Inflammatory macrophage treated with lipopolysaccharide for 4 hours (primary cell): ENCODE measurements at regions not wholly inside any gene's neighbourhood (a gene's known extent, or its start where the extent isn't known, plus 50 kb on each side); places are given as distances from the start of the nearest gene placed in this dataset.
A peak's percentile ranks its signal among the peaks of the same experiment; 100 is the strongest.

ENCODE experiments used
- DNase-seq: peaks from one replicate; pipeline ENCODE4 v3.0.0-alpha.2; 2020

DNA sequence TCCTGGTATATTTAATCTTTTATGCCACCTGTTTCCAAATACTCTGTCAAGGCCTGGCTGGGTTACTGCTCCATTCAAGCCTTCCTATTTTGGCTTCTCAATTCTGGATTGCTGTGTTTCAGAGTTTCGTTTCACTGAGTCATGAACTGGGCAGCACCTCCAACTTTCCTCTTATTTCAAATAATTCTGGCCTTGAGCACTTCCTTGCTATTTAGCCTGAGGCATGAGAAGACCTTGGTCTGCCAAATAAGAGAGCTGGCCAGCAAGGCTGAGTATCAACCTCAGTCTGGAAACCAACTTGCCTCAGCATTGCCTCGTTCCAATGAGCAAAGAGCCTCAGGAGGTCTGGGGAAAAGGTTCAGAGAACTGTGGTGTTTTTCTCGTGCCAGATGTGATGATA, 66.6 kb downstream of the TNFAIP3 start:
- DNase-seq = no peak

DNA sequence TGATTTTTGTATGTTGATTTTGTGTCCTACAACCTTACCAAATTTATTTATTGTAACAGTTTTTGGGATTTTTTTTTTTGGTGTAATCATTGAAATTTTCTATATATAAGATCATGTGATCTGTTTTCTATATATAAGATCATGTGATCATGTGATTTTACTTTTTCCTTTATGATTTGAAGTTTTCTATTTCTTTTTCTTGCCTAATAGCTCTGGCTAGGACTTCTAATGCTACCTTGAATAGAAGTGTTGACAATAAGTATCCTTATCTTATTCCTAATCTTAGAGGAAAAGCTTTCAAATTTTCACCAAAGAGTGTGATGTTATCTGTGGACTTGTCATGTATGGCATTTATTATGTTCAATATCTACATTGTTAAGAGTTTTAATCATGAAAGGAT, 69.7 kb downstream of the TNFAIP3 start:
- DNase-seq = no peak

DNA sequence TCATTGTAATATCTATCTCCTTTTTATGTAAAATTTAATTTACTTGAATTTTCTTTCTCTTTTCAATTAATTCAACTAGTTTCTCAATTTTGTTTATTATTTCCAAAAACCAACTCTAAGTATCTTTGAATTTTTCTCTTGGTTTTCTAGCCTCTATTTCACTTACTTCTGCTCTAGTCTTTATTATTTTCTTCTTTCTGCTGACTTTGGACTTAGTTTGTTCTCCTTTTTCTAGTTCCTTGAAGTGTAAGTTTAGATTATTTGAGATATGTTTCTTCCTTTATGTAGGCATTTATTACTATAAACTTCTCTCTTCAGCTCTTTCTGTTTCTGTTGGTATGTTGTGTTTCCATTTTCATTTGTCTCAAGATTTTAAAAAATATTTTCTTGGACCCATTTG, 70.8 kb downstream of the TNFAIP3 start:
- peak; percentile 44 for DNase-seq

DNA sequence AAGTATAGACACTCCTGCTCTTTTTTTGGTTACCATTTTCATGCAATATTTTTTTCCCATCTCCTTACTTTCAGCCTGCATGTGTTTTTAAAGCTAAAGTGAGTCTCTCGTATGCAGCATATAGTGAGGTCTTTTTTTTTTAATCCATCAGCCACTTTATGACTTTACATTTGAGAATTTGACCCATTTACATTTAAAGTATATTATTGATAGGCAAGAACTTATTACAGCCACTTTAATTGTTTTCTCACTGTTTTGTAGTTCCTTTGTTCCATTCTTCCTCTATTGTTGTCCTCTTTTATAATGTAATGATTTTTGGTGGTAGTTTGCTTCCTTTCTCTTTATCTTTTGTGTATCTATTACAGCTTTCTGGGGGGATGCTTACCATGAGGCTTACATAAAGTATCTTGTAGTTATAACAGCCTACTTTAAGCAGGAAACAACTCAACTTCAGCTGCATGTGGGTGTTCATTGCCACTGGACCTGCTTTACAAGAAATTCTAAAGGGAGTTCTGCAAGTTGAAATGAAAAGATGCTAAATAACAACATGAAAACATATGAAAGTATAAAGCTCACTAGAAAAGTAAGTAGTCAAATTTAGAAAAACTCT, 71.8 kb downstream of the TNFAIP3 start:
- no peak for DNase-seq

DNA sequence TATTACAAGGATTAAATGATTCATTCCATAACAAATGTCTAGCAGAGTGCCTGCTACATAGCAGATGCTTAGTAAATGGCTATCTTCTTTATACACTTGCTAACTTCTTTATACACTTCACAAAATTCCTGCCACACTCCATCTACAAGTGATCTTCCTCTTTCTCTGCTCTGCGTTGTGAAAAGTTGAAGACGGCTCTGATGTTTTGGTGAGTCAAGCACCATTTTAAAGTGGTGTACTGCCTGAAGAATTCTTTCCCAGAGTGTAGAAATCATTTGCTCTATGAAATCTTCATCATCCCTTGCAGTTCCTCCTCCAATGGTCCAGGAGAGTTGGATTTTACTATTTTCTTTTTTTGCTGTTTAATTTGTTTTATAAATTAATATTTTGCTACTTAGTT, 74.9 kb downstream of the TNFAIP3 start:
- peak; percentile 73 for DNase-seq

DNA sequence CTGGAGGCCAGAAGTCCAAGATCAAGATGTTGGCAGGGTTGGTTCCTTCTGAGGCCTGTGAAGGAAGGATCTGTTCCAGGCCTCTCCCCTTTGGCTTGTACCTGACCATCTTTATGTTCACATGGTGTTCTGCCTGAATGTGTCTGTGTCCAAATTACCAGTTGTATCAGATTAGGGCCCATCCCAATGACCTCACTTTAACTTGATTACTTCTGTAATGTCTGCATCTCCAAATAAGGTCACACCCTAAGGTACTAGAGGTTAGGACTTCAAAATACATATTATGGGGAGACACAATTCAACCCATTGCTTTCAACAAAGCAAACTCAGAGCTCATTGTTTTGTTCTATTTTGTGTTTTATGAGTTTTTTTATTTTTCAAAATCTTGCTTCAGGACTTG, 75.7 kb downstream of the TNFAIP3 start:
- DNase-seq = no peak

DNA sequence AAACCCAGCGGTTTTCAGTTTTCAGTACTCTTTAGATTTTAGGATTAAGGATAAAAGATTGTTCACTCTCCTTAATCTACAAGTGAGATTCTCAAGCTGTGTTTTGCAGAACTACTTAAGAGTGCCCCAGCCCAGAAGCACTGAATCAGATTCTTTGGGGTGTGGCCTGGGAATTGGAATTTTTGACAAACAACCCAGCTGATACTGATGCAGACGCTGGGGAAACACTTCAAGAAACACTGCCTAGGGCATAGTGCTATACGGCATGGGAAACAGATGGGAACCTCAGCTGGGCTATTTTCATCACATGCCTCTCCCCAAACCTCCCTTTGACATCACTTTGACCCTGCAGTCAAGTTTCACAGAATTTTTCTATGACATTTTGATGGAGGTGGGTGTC, 77.3 kb downstream of the TNFAIP3 start:
- DNase-seq = peak; percentile 87

DNA sequence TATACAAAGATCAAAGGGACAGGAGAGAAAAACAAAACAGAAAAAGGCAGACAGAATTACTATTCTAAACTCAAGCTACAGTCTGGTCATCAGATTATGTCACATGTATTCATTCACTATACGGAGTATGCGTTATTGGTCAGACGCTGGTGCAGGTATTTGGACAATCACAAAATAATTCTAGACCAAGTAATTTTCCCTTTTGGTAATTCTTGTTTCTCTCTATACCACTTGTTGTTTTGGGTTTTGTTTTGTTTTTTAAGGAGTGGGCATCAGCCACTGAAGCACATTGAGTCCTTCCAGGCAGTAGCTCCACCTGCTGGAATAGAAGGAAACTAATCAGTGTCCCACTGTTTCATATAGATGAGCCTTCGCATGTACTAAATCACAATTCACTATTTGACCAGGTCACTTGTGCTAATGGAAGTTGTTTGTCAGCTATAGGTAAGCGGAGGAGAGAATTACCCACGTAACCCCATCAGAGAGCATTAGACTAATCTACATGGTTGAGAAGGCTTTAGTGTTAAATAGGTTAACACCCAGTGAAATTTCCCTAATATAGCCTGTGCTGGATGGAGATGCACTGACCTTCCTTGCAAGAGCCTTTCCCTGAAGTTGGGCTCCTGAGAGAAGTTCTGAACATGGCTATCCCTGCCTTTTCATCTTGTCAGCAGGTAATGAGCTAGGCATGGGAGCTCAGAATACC, 77.9 kb downstream of the TNFAIP3 start:
- DNase-seq = peak; percentile 70

DNA sequence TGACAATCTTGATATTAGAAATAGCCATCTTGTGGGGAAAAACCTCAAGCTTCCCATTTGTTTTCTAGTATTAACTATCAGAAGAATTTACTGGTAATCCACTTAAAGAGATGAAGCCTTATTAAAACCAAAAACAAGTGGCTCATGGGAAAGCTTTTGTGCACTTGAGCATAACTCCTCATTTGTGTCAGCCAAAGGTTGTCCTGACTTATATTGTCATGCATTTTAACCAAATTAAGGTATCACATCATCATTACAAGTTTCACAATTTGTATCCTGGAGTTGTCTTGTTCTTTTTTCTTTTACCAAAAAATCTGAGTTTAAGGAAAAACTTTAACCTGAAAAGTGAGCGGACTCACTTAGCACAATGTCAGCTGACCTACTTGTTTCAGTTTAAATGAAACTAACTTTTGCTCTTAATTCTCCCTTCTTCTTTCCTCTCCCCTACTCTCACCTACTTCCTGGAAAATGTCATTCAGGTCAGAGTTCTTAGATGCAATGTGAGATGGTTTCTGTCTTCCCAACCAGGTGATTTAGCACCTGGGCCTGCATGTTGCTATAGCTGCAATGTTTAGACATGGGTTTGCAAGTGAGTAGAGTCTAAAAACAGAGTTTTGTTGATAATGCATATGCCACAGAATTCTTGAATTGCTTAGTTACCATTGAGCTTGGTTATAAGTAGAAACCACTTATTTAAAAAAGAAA, 82.8 kb downstream of the TNFAIP3 start:
- no peak for DNase-seq

DNA sequence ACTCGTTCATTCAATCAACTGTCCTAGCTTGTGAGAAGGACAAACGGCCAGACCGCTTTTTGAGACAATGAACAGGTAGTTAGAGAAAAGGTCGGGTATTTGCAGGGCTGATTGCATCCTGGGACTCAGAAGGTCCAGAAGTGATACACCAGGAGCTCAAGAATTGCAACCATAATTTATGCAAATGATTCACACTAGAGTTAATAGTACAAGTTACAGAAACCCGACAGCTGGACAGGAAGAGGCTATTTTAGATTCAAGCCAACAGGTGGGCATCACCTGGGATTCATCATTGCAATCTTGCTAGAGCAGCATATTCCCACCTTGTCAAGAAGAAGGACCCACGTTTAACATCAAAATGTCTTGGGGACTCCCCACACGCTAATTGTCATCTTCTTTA, 83.5 kb downstream of the TNFAIP3 start:
- DNase-seq = no peak

DNA sequence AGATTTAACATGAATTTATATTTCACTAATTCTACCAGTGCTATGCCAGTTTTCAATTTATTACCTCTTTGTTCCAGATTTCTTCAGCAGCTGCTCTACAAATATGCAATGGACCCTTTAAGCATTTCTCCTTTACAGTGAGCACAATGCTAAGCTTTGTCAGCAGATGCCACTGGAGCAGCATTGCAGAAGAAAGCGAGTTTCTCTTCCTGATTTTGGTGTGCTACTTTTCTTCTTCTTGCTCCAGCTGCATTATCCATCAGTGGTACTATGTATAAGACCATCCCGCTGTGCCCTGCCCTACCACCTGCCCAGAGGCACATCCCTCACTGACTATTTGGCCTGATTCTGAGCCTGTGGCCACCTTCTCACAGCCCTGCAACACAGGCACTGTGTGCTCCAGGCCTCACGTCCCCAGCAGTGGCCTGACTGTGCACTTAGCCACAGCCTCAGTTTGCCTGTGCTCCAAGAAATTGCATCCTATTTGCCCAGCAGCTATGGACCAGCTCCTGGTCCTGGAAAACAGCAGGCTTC, 84.1 kb downstream of the TNFAIP3 start:
- DNase-seq = peak; percentile 79

DNA sequence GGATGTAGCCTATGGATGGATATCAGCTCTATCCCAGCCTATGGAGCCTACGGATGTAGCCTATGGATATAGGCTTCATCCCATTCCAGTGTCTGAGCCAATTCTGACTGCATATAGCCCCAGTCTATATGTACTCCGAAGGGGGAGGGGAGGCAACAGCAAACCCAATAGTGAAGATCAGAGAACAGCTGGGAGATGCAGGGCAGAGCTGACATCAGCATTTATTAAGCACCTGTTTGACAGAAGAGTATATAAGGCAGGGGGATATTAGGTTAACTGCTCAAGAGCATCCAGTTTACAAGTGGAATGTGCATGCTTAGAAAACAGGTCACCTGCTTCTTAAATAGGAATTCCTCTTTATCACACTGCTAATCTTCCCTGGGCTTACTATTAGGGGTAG, 85.2 kb downstream of the TNFAIP3 start:
- DNase-seq = no peak

DNA sequence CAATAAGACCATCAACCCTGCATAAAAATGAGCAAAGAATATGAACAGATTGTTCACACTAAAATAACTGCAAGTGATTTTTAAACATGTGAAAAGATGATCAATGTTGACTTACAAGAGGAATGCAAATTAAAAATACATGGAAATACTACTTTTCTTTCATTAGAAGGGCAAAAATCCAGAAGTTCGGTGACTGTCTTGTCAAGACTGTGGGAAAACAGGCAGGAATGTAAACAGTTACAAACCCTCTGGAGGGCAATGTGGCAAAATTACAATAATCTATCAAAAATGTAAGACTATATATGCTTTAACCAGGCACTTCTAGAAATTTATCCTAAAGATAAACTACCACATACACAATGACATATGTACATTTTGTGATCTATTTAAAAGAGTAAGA, 86.7 kb downstream of the TNFAIP3 start:
- DNase-seq = no peak

DNA sequence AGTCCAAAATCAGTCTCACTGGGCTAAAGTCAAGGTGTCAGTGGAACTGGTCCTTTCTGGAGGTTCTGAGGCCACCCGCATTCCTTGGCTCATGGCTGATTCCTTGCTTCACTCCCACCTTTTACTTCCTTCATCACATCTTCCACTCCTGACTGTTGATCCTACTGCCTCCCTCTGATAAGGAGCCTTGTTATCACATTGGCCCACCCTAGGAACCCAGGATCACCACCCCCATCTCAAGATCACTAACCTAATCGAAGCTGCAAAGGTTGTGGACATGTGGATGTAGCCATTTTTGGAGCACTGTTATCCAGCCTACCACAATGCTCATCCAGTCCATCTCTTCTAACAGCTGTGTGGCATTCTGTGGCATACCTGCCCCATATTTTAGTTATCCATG, 87.2 kb downstream of the TNFAIP3 start:
- DNase-seq = no peak

DNA sequence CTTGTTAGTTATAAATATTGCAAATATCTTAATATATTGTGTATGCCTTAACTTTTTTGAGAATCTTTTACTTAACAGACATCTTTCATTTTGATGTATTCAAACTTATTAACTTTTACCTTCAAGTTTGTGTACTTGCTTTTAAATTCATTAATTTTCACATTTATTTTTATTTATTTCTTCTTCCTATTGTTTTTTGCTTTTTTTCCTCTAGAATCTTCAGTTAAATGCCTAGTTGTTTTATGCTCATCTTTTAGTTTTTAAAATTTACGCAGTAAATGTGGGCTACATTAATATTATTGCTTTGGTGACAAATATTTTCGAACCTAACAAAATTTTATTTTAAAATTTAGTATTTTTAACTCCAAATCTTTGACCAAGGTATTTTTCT, 89.0 kb downstream of the TNFAIP3 start:
- no peak for DNase-seq

DNA sequence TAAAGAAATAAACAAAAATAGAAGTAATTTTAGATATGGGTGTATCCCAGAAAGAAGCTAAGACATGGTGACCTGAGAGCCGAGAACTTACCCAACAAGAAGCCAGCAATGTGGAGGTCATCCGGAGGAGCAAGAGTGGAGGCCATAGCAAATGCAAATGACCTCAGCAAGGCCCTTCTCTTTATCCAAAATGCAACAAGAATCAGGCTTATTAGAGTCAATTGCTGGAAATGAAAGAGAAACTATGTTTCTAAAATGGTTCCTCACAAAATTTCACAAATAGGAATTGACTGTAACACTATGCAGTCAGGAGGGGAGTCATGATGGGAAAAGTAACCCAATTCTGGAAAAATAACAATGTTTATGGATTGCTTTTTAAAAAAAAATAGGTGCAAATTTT, 90.4 kb downstream of the TNFAIP3 start:
- DNase-seq = peak; percentile 85

DNA sequence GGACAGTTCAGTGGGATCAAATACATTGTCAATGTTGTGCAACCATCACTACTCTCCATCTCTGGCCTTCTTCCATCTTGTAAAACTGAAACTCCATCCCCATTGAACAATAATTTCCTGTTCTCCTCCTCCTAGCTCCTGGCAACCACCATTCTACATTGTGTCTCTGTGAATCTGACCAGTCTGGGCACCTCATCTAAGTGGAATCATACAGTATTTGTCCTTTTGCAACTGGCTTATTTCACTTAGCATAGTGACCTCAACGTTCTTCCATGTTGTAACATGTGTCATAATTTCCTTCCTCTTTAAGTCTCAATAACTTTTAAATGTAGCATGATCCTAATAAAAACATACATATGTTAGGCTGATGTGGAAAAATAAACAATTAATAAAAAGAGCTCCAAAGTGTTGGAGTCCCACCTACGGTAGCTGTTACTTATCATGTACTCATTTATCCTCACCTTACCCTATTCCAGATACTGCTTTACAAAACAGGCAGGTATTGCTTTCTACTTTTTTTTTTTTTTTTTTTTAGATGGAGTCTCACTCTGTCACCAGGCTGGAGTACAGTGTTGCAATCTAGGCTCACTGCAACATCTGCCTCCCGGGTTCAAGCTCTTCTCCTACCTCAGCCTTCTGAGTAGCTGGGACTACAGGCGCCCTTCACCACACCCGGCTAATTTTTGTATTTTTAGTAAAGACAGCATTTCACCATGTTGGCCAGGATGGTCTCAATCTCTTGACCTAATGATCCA, 91.9 kb downstream of the TNFAIP3 start:
- peak; percentile 97 for DNase-seq

DNA sequence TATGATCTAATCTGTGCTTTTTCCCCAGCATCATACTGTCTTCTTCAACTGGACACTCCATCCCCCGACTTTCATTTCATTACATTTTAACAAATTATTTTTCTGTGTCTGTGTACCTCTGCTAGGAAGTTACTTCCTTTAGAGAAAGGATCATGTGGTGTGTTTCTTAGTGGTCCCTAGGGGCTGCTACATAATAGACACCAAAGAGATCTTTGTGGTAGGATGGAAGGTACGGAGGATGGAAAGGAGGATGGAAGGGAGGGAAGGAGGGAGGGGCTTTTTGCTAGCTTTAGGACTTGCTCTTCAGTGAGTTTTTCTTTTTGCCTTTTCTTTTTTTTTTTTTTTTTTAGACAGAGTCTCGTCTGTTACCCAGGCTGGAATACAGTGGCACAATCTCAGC, 95.7 kb downstream of the TNFAIP3 start:
- no peak for DNase-seq

DNA sequence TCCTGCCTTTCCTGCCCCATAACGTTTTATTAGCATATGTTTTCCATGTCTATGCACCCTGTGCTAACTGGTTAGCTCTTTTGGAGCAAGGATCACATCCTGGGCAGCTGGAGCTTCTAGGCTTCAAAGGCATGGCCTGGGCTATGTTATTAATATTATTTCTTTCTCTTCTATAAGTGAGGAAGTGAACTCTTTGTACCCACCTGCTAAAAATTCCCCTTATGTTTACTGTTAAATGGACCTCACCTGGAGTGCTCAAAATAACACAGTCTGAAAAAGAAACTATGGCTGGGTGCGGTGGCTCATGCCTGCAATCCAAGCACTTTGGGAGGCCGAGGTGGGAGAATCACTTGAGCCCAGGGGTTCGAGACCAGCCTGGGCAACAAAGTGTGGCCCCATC, 97.8 kb downstream of the TNFAIP3 start:
- DNase-seq = no peak

DNA sequence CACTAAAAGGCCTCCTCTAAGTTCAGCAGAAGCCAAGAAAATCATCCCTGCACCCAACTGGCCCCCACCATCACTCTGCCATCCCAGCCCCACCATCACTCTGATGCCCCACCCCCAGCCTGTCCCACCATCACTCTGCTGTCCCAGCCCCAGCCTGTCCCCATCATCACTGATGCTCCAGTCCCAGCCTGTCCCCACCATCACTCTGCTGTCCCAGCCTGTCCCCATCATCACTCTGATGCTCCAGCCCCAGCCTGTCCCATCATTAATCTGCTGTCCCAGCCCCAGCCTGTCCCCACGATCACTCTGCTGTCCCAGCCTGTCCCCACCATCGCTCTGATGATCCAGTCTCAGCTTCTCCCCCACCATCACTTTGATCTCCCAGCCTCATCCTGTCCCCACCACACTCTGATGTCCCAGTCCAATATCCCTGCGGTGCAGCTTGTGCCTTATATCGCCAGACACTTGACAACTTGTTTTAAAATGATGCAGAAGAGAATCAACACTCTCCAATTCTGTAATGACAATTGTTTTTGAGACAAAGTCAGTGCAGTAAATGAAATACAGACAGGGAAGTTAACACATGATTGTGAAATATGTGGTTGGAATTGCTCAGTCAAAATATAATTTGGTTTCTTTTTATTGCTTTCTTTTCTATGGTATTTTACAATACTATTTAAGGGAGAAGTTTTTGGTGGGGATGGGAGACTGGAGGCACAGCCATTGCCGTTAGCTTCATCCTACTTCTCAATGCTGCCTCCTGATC, 100.8 kb downstream of the TNFAIP3 start:
- peak; percentile 83 for DNase-seq

DNA sequence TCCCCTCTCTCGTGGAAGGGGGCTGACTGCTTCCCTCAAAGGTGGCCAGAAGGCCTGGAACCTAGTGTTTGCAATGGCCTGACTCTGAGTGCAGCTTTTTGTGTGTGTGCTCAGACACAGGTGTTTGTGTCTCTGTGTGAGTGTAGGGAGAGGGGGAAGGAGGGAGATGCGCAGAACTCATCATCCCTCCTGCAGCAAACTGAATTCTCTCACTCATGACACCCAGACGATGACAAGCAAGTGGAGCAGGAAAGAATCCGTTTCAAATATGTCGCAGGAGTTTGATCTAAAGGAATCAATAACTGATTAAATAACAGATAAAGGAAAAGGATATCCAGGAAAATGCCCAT, 101.4 kb downstream of the TNFAIP3 start:
- no peak for DNase-seq

DNA sequence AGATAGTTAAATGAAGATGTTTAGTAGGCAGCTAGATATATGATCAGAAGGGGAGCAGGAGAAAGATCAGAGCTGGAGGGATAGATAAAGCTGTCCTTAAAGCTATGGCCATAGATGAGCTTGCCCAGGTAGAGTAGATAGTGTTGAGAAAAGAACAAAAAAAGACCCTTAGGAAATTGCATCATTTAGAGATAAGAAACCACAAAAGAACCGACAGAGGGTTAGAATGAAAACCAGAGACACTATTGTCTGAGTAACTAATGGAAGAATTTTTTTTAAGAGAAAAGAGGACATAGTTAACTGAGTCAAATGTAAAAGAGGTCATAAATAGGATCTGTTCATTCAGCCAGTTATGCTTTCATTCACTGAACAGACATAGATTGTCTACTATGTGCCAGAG, 101.8 kb downstream of the TNFAIP3 start:
- no peak for DNase-seq

DNA sequence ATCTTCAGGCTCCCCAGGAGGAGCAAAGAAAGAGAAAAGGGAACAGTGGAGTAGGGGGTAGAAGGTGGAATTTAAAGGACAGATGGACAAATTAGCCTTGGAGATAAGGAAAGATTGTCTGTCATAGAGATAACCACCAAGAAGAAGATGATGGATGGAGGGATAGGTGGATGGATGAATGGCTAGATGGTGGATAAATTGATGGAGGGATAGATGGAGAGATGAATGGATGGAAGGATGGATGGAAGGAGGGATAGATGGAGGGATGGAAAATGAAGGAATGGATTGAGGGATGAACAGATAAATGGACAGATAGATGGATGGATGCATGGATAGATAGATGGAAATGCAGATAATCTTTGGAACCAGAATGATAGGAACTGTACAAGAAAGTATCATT, 102.8 kb downstream of the TNFAIP3 start:
- DNase-seq = no peak
